ENCODE measurements at regions not wholly inside any gene's neighbourhood (a gene's known extent, or its start where the extent isn't known, plus 50 kb on each side); places are given as distances from the start of the nearest gene placed in this dataset.

DNA sequence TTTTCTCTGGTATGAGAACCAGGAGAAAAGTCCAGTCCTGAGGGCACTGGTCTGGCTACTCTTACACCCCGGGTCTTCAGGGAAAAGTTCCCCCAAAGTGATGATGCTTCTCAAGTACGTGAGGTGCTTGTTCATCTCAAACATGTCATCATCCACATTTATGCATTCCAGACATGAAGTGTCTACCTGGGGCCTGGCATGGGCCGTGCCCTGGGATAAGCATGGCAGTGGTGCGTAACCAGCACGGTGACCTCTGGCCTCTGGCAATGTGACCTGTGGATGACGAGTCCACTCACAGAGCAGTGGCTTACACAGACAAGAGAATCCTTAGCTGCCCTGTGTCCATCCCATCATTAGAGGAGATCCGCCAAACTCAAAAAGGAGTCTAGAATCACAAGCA, 74.8 kb upstream of the LGALSL start:
- TF ChIP-seq POLR2AphosphoS5 (IDR thresholded peaks at IDR 0.05; ENCODE audit: low read depth, low read length) (no peak), REST (IDR thresholded peaks at IDR 0.05; ENCODE audit: insufficient read depth in 1 of 2, low read depth in 2 of 2, low read length in 2 of 2) (no peak)

Measured in PFSK-1 (cell line).